IMR-90 (cell line): ENCODE measurements at regions not wholly inside any gene's neighbourhood (a gene's known extent, or its start where the extent isn't known, plus 50 kb on each side); places are given as distances from the start of the nearest gene placed in this dataset.

Experiments used
- ATAC-seq: fragments of 200-7000 bp; cut with Tn5 transposase; 2 replicates; pipeline ENCODE4 v1.9.1; 2020; ENCODE audit warnings: low read depth, mild to moderate bottlenecking, moderate library complexity
- BruUV-seq: library from RNA; stranded (reverse); fragments of 400-500 nt; replicated peaks from 2 replicates; lab custom pipeline; 2021; lab: Mats Ljungman, UMichigan
- CTCF ChIA-PET: fragments of 300-600 bp; formaldehyde crosslinking; extraction: SDS; loops from one replicate; lab custom pipeline; 2021; ENCODE audit warnings: antibody characterized with exemption; lab: Yijun Ruan, JAX
- POLR2A ChIA-PET: fragments of 300-600 bp; sonication (Branson Sonifier 250); formaldehyde crosslinking; loops from one replicate; lab custom pipeline; 2022; ENCODE audit warnings: antibody characterized with exemption; ENCODE audit not compliant: unreplicated experiment; lab: Charles Lee
- DNase-seq: peaks from one replicate; pipeline ENCODE4 v3.0.0; 2013
- H2AFZ ChIP-seq: replicated peaks from 2 replicates; pipeline ENCODE3; 2013; ENCODE audit warnings: low read length, mild to moderate bottlenecking; ENCODE audit not compliant: poor library complexity
- H2AK5ac ChIP-seq: 2 replicates; pipeline ENCODE4 v1.6.1; 2013; ENCODE audit warnings: low read depth, low read length, inconsistent platforms
- H2AK9ac ChIP-seq: replicated peaks from 2 replicates; pipeline ENCODE3; 2013; ENCODE audit warnings: mild to moderate bottlenecking, low read depth, low read length, moderate library complexity; ENCODE audit not compliant: poor library complexity
- H2BK120ac ChIP-seq: 2 replicates; pipeline ENCODE4 v1.6.1; 2013; ENCODE audit warnings: low read depth, low read length, inconsistent platforms
- H2BK15ac ChIP-seq: 3 replicates; pipeline ENCODE4 v1.6.1; 2013; ENCODE audit warnings: low read depth, low read length, inconsistent platforms
- H2BK20ac ChIP-seq: 2 replicates; pipeline ENCODE4 v1.6.1; 2013; ENCODE audit warnings: low read depth, mild to moderate bottlenecking, inconsistent platforms, low read length, moderate library complexity
- H2BK5ac ChIP-seq: 2 replicates; pipeline ENCODE4 v1.6.1; 2013; ENCODE audit warnings: mild to moderate bottlenecking, low read depth, low read length, inconsistent platforms; ENCODE audit not compliant: poor library complexity, severe bottlenecking
- H3K14ac ChIP-seq: replicated peaks from 2 replicates; pipeline ENCODE4 v1.6.1; 2013; ENCODE audit warnings: low read depth, low read length, inconsistent platforms
- H3K18ac ChIP-seq: 2 replicates; pipeline ENCODE4 v1.6.1; 2013; ENCODE audit warnings: low read depth, low read length, control low read depth
- H3K23ac ChIP-seq: 2 replicates; pipeline ENCODE4 v1.6.1; 2013; ENCODE audit warnings: low read depth, low read length, inconsistent platforms
- H3K27ac ChIP-seq: 2 replicates; pipeline ENCODE4 v1.5.1; 2013; ENCODE audit warnings: mild to moderate bottlenecking, control low read depth, low read length; ENCODE audit not compliant: insufficient read depth
- H3K27me3 ChIP-seq: 2 replicates; pipeline ENCODE4 v1.6.1; 2013; ENCODE audit warnings: low read length; ENCODE audit not compliant: control insufficient read depth, insufficient read depth
- H3K36me3 ChIP-seq: 2 replicates; pipeline ENCODE4 v1.6.1; 2013; ENCODE audit warnings: low read length, mixed read lengths; ENCODE audit not compliant: control insufficient read depth, insufficient read depth
- H3K4ac ChIP-seq: 2 replicates; pipeline ENCODE4 v1.6.1; 2013; ENCODE audit warnings: low read depth, low read length, inconsistent platforms
- H3K4me1 ChIP-seq: 2 replicates; pipeline ENCODE4 v1.6.1; 2013; ENCODE audit warnings: low read length, mixed read lengths; ENCODE audit not compliant: control insufficient read depth, insufficient read depth
- H3K4me2 ChIP-seq: 2 replicates; pipeline ENCODE4 v1.6.1; 2013; ENCODE audit warnings: low read depth, mild to moderate bottlenecking, control low read depth, low read length, moderate library complexity
- H3K4me3 ChIP-seq: 2 replicates; pipeline ENCODE4 v1.5.1; 2013; ENCODE audit warnings: low read depth, mild to moderate bottlenecking, control low read depth, low read length, moderate library complexity; ENCODE audit not compliant: insufficient read depth
- H3K56ac ChIP-seq: 2 replicates; pipeline ENCODE4 v1.6.1; 2013; ENCODE audit warnings: low read length, inconsistent platforms; ENCODE audit not compliant: insufficient read depth; ENCODE audit errors: extremely low read depth
- H3K79me1 ChIP-seq, 2 experiments: 2 replicates each; pipeline ENCODE4 v1.6.1; 2013; ENCODE audit warnings: low read length in 2 of 2, inconsistent platforms in 1 of 2, low read depth in 1 of 2
- H3K9ac ChIP-seq: 2 replicates; pipeline ENCODE4 v1.6.1; 2013; ENCODE audit warnings: low read depth, low read length, control low read depth
- H3K9me1 ChIP-seq: 2 replicates; pipeline ENCODE4 v1.6.1; 2013; ENCODE audit warnings: low read length, inconsistent platforms; ENCODE audit not compliant: insufficient read depth
- H3K9me3 ChIP-seq: 2 replicates; pipeline ENCODE4 v1.6.1; 2013; ENCODE audit warnings: low read length; ENCODE audit not compliant: control insufficient read depth, insufficient read depth
- H4K20me1 ChIP-seq: 2 replicates; pipeline ENCODE4 v1.6.1; 2013; ENCODE audit warnings: low read length, inconsistent platforms; ENCODE audit not compliant: insufficient read depth
- H4K5ac ChIP-seq: 2 replicates; pipeline ENCODE4 v1.6.1; 2013; ENCODE audit warnings: mild to moderate bottlenecking, low read depth, low read length, control low read depth
- H4K8ac ChIP-seq, 2 experiments: 2 replicates each; pipeline ENCODE4 v1.6.1; 2013; ENCODE audit warnings: low read depth in 2 of 2, low read length in 2 of 2, control low read depth in 1 of 2, inconsistent platforms in 1 of 2
- H4K91ac ChIP-seq: 2 replicates; pipeline ENCODE4 v1.6.1; 2013; ENCODE audit warnings: low read depth, low read length, inconsistent platforms; ENCODE audit not compliant: insufficient read depth
- BHLHE40 ChIP-seq: fragments of 150-350 bp; IDR thresholded peaks from 2 replicates; pipeline ENCODE4 v1.6.1; 2016; ENCODE audit warnings: mild to moderate bottlenecking, low read depth, low read length
- CEBPB ChIP-seq: IDR thresholded peaks from 2 replicates; pipeline ENCODE4 v1.6.1; 2012; ENCODE audit warnings: low read depth, low read length, improper control_type of control experiment
- CHD1 ChIP-seq: IDR thresholded peaks from 2 replicates; pipeline ENCODE4 v1.6.1; 2012; ENCODE audit warnings: low read depth, low read length, improper control_type of control experiment
- ELK1 ChIP-seq: fragments of 150-350 bp; IDR thresholded peaks from 2 replicates; pipeline ENCODE4 v1.6.1; 2016; ENCODE audit warnings: low read depth, mild to moderate bottlenecking, low read length, moderate library complexity, borderline replicate concordance
- FOS ChIP-seq: fragments of 150-350 bp; IDR thresholded peaks from 2 replicates; pipeline ENCODE4 v1.6.1; 2016; ENCODE audit warnings: low read depth, low read length
- MAFK ChIP-seq: IDR thresholded peaks from 2 replicates; pipeline ENCODE4 v1.6.1; 2012; ENCODE audit warnings: low read depth, low read length, improper control_type of control experiment
- MAZ ChIP-seq: IDR thresholded peaks from 2 replicates; pipeline ENCODE4 v1.6.1; 2012; ENCODE audit warnings: low read depth, mild to moderate bottlenecking, low read length, improper control_type of control experiment, moderate library complexity, borderline replicate concordance
- MXI1 ChIP-seq: IDR thresholded peaks from 2 replicates; pipeline ENCODE4 v1.6.1; 2012; ENCODE audit warnings: low read depth, mild to moderate bottlenecking, low read length, moderate library complexity, borderline replicate concordance
- NFE2L2 ChIP-seq: fragments of 150-350 bp; IDR thresholded peaks from 2 replicates; pipeline ENCODE4 v1.6.1; 2016; ENCODE audit warnings: low read depth, mild to moderate bottlenecking, low read length
- POLR2A ChIP-seq: IDR thresholded peaks from 2 replicates; pipeline ENCODE4 v1.6.1; 2012; ENCODE audit warnings: mild to moderate bottlenecking, low read depth, low read length
- RAD21 ChIP-seq: IDR thresholded peaks from 2 replicates; pipeline ENCODE4 v1.6.1; 2012; ENCODE audit warnings: low read length, improper control_type of control experiment
- RCOR1 ChIP-seq: IDR thresholded peaks from 2 replicates; pipeline ENCODE4 v1.6.1; 2012; ENCODE audit warnings: mild to moderate bottlenecking, low read length, improper control_type of control experiment; ENCODE audit not compliant: insufficient replicate concordance
- RFX5 ChIP-seq: IDR thresholded peaks from 2 replicates; pipeline ENCODE4 v1.8.0; 2012; ENCODE audit warnings: low read depth, mild to moderate bottlenecking, low read length, moderate library complexity
- SMC3 ChIP-seq: fragments of 150-350 bp; IDR thresholded peaks from 2 replicates; pipeline ENCODE4 v1.6.1; 2016; ENCODE audit warnings: low read depth, mild to moderate bottlenecking, antibody characterized with exemption, low read length, moderate library complexity
- USF2 ChIP-seq: fragments of 150-350 bp; IDR thresholded peaks from 2 replicates; pipeline ENCODE4 v1.6.1; 2017; ENCODE audit warnings: mild to moderate bottlenecking, antibody characterized with exemption, low read length, low read depth
- dilution Hi-C: fragments of 300-500 bp; cut with HindIII; formaldehyde crosslinking; loops from one replicate; pipeline ENCODE4 v1.14.3; 2018; ENCODE audit warnings: low sequenced_read_pairs; ENCODE audit not compliant: unreplicated experiment
- in situ Hi-C: fragments of 300-500 bp; cut with MboI; formaldehyde crosslinking; loops from 3 replicates; pipeline ENCODE4 v1.14.3; 2019; ENCODE audit warnings: low sequenced_read_pairs, inconsistent platforms, mixed read lengths
- intact Hi-C: fragments of 100-400 bp; cut with micrococcal nuclease; formaldehyde crosslinking; loops from 2 replicates; pipeline ENCODE4 v1.10.0; 2022
- TF ChIP-seq, protein P1 (sequence below): conservative IDR thresholded peaks from 2 replicates; pipeline ENCODE4 v1.5.1; 2012; ENCODE audit warnings: mild to moderate bottlenecking, low read depth, low read length, improper control_type of control experiment

- Histone ChIP-seq H2AK9ac (no peak overlapping the region), H2BK15ac (no peak overlapping the region), H3K9ac (no peak overlapping the region), H2BK20ac (no peak overlapping the region), H4K20me1 (no peaks in the 10 kb centered on the region), H3K27ac (no peak overlapping the region), H3K4me3 (no peak overlapping the region), H2AK5ac (no peak overlapping the region), H3K79me1 (no peaks in the 10 kb centered on the region), H3K18ac (no peak overlapping the region), H2BK120ac (no peak overlapping the region), H3K27me3 (no peaks in the 10 kb centered on the region), H3K56ac (no peak overlapping the region), H4K91ac (no peak overlapping the region), H2BK5ac (no peak overlapping the region), H3K4ac (no peak overlapping the region), H4K8ac (no peak overlapping the region), H4K5ac (no peak overlapping the region), H2AFZ (no peak overlapping the region), H3K9me1 (no peaks in the 10 kb centered on the region), H3K36me3 (no peaks in the 10 kb centered on the region), H3K9me3 (no peaks in the 10 kb centered on the region), H3K4me1 (no peaks in the 10 kb centered on the region), H3K23ac (no peak overlapping the region), H3K14ac (no peak overlapping the region), H3K4me2 (no peak overlapping the region)
- BruUV-seq = no TSS peak
- intact Hi-C loops = no loop called here
- TF ChIP-seq MXI1 (no peak), CHD1 (no peak), BHLHE40 (no peak), RFX5 (no peak), USF2 (no peak), RAD21 (no peak), RCOR1 (no peak), CEBPB (no peak), MAZ (no peak), MAFK (no peak), FOS (no peak), NFE2L2 (no peak), ELK1 (no peak), SMC3 (no peak), POLR2A (no peak)
- TF ChIP-seq, protein P1, sequence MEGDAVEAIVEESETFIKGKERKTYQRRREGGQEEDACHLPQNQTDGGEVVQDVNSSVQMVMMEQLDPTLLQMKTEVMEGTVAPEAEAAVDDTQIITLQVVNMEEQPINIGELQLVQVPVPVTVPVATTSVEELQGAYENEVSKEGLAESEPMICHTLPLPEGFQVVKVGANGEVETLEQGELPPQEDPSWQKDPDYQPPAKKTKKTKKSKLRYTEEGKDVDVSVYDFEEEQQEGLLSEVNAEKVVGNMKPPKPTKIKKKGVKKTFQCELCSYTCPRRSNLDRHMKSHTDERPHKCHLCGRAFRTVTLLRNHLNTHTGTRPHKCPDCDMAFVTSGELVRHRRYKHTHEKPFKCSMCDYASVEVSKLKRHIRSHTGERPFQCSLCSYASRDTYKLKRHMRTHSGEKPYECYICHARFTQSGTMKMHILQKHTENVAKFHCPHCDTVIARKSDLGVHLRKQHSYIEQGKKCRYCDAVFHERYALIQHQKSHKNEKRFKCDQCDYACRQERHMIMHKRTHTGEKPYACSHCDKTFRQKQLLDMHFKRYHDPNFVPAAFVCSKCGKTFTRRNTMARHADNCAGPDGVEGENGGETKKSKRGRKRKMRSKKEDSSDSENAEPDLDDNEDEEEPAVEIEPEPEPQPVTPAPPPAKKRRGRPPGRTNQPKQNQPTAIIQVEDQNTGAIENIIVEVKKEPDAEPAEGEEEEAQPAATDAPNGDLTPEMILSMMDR = no peak
- ChIA-PET CTCF (no interaction called here), POLR2A (no interaction called here)
- ATAC-seq = no peak
- no peak for DNase-seq
- dilution Hi-C loops = no loop called here
- in situ Hi-C loops = no loop called here
Measured at GRCh38 chr2:36193680-36194079, 161.9 kb upstream of the CRIM1 start.
